A673 (cell line): ENCODE measurements at regions not wholly inside any gene's neighbourhood (a gene's known extent, or its start where the extent isn't known, plus 50 kb on each side); places are given as distances from the start of the nearest gene placed in this dataset.

ENCODE experiments used
- BruUV-seq: library from RNA; stranded (reverse); fragments of 400-500 nt; replicated peaks from 2 replicates; lab custom pipeline; 2021; lab: Mats Ljungman, UMichigan
- CTCF ChIA-PET: fragments of 300-600 bp; sonication (Branson Sonifier 250); formaldehyde crosslinking; loops from one replicate; lab custom pipeline; 2022; ENCODE audit warnings: antibody characterized with exemption; lab: Charles Lee
- POLR2A ChIA-PET: fragments of 300-600 bp; sonication (Branson Sonifier 250); formaldehyde crosslinking; loops from one replicate; lab custom pipeline; 2022; ENCODE audit warnings: antibody characterized with exemption; ENCODE audit not compliant: low non-redundant PET; lab: Charles Lee
- DNase-seq: peaks from one replicate; pipeline ENCODE4 v3.0.0-alpha.2; 2015; ENCODE audit warnings: low spot score
- H3K27ac ChIP-seq: fragments of 200-600 bp; sonication (generic); 2 replicates; pipeline ENCODE4 v1.5.1; 2016; ENCODE audit warnings: mixed run types, low read depth, mild to moderate bottlenecking, mixed read lengths, antibody characterized with exemption, low read length; ENCODE audit not compliant: poor library complexity, severe bottlenecking
- H3K27me3 ChIP-seq: fragments of 200-600 bp; sonication (generic); replicated peaks from 2 replicates; pipeline ENCODE4 v1.6.1; 2017; ENCODE audit warnings: mixed run types, low read depth, mild to moderate bottlenecking, mixed read lengths, antibody characterized with exemption, low read length; ENCODE audit not compliant: insufficient read depth, poor library complexity
- H3K36me3 ChIP-seq: fragments of 200-600 bp; sonication (generic); 2 replicates; pipeline ENCODE4 v1.6.1; 2016; ENCODE audit warnings: mixed run types, mild to moderate bottlenecking, mixed read lengths, antibody characterized with exemption, low read length; ENCODE audit not compliant: insufficient read depth, poor library complexity, severe bottlenecking
- H3K4me1 ChIP-seq: fragments of 200-600 bp; sonication (generic); 2 replicates; pipeline ENCODE4 v1.6.1; 2017; ENCODE audit warnings: mixed run types, mild to moderate bottlenecking, mixed read lengths, antibody characterized with exemption, low read length; ENCODE audit not compliant: insufficient read depth, poor library complexity, severe bottlenecking
- H3K4me3 ChIP-seq: fragments of 200-600 bp; sonication (generic); 2 replicates; pipeline ENCODE4 v1.5.1; 2016; ENCODE audit warnings: low read depth, mixed run types, mild to moderate bottlenecking, mixed read lengths, low read length; ENCODE audit not compliant: poor library complexity, severe bottlenecking
- H3K9me3 ChIP-seq: fragments of 200-600 bp; sonication (generic); 2 replicates; pipeline ENCODE4 v1.6.1; 2016; ENCODE audit warnings: mixed run types, low read depth, mild to moderate bottlenecking, mixed read lengths, antibody characterized with exemption, low read length; ENCODE audit not compliant: poor library complexity, severe bottlenecking
- CTCF ChIP-seq: fragments of 300-800, 200-600 bp; sonication (generic); conservative IDR thresholded peaks from 2 replicates; pipeline ENCODE4 v1.5.1; 2017; ENCODE audit warnings: low read depth, mild to moderate bottlenecking, antibody characterized with exemption, low read length, moderate library complexity, mixed read lengths
- EZH2 ChIP-seq: fragments of 200-600 bp; sonication (generic); IDR thresholded peaks from 2 replicates; pipeline ENCODE4 v1.6.1; 2017; ENCODE audit warnings: borderline replicate concordance, low read depth, mild to moderate bottlenecking, mixed read lengths, antibody characterized with exemption, low read length; ENCODE audit not compliant: poor library complexity, severe bottlenecking
- intact Hi-C: fragments of 100-400 bp; cut with micrococcal nuclease; formaldehyde crosslinking; loops from one replicate; pipeline ENCODE4 v1.10.0; 2022; ENCODE audit not compliant: unreplicated experiment

DNA sequence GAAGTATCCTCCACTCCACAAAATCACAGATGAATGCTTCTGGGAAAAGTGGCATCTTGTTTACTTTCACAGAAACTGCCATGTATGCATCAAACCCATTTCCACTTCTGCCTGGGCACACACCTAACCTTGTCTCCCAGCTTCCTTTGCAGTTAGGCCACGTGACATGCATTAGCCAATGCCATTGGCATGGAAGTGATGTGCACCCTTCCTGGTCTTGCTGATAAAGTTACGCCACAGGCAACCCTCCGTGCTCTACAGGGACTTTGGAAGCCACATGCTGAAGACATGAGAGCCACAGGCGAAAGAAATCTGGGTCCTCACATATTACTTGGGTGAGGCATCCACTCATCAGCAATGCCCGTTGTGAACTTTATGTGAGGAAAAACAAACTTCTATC lies 123.3 kb downstream of the USP46 start:
- ChIA-PET CTCF (no interaction called here), POLR2A (no interaction called here)
- Histone ChIP-seq H3K4me1 (no peaks in the 10 kb centered on the region), H3K4me3 (no peak overlapping the region), H3K27ac (no peak overlapping the region), H3K36me3 (no peaks in the 10 kb centered on the region), H3K27me3 (no peaks in the 10 kb centered on the region), H3K9me3 (no peaks in the 10 kb centered on the region)
- no TSS peak for BruUV-seq
- TF ChIP-seq CTCF (no peak), EZH2 (no peak)
- intact Hi-C loops, result no loop called here
- no peak for DNase-seq
